ENCODE measurements at regions not wholly inside any gene's neighbourhood (a gene's known extent, or its start where the extent isn't known, plus 50 kb on each side); places are given as distances from the start of the nearest gene placed in this dataset.
"Not testable (repeated sequence)": the region's sequence is repeated elsewhere in the genome, so short reads cannot be mapped to it uniquely, and the experiment has no call there.

DNA sequence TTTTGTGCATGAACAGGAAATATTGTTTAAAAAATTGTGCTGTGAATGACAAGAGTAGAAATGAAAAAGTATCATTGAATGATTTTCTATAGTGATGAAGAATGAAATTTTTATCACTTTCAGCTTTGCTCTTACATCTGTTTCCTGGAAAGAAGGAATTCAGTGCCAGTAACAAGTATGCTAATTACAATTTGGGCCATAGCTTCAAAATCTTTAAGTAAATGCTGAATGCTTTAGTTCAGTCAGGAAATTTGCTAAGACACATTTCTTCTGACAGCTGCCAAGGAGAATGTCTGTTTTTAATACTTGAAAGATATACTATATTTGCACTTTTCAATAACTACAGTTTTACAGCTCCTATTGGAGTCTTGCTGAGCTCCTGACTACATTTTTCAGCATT is 203.7 kb upstream of the RSPO3 start:
- DNase-seq, result no peak

GRCh38 chr6:126919947-126920346 is 198.5 kb upstream of the RSPO3 start:
- no peak for DNase-seq

DNA sequence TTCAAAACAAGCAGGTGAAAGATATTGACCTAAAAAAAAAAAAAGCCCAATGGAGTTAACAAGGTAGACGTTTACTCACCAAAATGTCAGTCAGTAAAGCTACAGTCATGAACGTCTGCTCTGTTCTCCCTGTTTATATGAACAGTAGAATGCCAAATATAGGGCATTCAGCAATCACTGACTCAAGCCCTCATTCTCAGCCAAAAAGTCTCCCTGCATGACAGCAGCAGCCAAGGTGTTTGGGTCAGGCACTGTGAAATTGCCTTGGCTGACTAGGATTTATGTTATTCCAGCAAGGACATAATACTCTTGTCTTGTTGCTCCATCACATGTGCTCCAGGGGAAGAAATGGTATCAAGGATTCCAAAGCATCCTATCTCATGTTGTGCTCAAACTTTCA is 194.7 kb upstream of the RSPO3 start:
- DNase-seq, result no peak

DNA sequence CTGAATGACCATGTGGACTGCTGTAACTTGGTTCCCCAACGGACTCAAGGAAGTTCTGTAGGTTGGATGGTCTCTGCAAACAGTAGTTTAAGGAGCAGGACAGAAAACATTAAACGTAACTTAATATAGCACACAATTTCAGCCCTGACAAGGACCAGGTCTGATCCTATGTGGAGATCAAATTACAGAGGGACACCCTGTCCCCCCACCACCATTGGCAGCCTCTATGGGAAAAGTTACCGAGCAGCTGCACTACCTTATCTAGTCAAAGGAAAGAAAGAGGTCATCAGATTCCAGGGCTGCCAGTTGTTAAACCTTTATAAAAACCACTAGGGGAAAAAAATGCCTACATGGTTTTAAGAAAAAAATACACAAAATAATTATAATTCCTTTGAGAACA is 191.5 kb upstream of the RSPO3 start:
- DNase-seq, result no peak

- no peak for DNase-seq
Observed at GRCh38 chr6:126927841-126928240, 190.6 kb upstream of the RSPO3 start.

DNA sequence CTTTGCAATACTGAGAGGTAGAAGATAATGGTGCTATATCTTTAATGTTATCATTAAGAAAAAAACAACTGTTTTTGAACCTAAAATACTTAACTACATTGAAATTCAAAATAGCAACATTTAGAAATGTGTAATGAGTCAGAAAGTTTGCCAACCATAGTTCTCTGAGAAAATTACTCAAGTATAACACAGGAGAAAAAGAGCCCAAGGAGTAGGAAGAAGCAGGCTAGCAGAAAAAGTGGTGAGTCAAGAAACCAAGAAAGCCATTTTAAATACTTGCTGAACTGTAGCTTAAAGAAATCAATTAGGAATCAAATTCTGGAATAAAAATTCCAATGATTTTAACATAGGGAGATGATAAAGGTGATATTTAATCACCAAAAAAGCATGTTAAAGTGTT is 181.0 kb upstream of the RSPO3 start:
- DNase-seq, result no peak

DNA sequence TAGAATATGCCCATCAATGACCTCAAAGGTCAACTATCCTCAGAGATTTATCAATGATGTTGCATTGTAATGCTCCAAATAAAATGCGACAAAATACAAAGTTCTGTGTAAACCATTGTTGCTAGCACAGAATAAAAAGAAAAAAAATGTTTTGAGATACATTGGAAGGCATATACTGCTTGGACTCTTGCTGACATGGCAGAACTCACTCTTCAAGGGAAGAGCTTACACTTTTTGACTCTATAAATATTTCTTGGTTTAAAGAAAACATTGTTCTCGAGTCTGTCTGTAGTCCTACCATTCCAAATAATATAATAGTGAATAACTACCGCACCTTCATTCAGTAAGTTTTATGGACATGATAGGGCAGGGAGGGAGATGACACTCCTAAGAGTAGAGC is 178.7 kb upstream of the RSPO3 start:
- DNase-seq, result no peak

- DNase-seq, result no peak
Observed at GRCh38 chr6:126941751-126942150, 176.7 kb upstream of the RSPO3 start.

- no peak for DNase-seq
Observed at GRCh38 chr6:126944512-126944911, 174.0 kb upstream of the RSPO3 start.

DNA sequence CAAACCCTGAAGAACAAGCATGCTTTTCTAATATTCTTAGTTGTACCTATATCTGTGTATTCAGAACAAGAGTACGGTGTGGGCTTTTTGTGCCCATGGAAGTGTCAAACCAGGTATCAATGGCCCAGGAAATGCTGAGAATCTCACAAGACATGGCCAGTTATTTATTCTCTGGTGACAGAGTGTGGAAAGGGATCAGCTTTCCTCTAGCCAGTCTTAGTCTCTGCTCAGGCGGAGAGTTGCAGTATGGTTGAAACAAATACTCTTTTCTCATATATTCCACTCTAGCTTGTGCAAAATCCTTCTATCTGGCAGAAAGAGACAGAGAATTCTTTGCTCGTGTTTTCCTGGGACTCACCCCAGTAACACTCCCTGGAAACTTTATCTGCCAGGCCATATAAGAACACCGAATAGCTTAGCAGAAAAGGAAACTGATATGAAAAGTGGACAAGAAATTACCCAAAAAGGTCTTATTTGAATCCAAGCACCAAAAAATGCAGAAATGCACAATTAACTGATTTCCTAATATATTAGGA is 173.3 kb upstream of the RSPO3 start:
- DNase-seq, result no peak

DNA sequence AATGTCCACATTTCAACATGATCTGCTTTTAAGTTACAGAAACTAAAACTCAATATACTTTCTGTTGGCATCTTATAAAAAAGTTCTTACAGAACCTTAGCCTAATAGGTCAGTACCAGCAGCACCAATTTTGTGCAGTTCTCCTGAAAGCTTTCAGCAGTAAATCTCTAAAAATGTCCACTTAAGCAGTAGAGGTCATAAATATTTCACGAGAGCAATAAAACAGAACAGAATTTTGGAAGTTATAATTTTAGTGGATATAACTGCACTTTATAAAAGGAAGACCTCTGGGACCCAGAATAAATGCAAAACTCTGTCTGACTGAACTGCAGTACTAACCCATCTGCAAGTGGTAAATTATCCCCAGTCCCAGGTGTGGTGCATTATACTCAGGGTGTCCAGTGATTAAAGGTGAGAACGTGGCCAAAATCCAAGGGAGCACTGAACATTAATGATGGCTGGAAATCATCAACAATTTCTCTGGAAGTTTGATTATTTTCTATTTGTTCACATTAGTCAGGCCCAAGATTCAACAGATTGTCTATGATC is 172.6 kb upstream of the RSPO3 start:
- no peak for DNase-seq

- no peak for DNase-seq
Observed at GRCh38 chr6:126947070-126947469, 171.4 kb upstream of the RSPO3 start.

GRCh38 chr6:126949786-126950185 is 168.7 kb upstream of the RSPO3 start:
- no peak for DNase-seq

DNA sequence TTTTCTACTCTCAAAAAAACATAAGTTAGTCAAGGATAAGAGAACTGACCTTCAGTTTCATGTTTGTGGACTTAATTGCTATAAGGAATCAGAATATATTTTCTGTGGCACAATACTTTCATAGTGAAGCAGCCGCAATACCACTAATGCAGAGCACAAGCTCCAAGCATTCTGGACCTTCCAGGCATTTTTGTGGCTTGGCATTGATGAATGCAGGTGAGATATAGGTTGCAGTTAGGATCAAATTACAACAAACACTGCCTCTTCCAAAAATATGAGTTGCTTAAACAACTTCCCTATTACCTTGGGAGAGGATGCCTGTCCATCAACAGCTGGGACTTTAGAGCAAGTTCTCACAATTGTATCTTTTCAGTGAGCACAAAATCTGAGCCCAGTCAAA is 162.8 kb upstream of the RSPO3 start:
- DNase-seq, result no peak

- no peak for DNase-seq
Observed at GRCh38 chr6:126957721-126958120, 160.8 kb upstream of the RSPO3 start.

DNA sequence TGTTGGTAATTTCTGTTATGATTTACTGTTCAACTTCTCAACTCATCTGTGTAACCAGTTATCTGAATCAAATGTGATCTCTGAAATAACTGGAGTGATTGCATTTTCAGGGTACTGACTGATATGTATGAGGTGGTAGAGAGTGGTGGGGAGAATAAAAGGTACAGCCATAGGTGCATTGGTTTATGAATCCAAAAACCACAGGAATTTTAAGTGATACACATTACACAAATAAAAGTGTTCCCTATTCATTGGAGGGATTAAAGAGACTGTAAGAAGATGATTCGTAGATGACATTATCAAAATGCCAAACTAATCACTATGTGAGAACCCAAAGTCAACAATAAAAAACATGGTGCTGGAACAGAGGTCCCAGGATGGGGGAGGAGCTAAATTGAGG is 158.7 kb upstream of the RSPO3 start:
- no peak for DNase-seq

DNA sequence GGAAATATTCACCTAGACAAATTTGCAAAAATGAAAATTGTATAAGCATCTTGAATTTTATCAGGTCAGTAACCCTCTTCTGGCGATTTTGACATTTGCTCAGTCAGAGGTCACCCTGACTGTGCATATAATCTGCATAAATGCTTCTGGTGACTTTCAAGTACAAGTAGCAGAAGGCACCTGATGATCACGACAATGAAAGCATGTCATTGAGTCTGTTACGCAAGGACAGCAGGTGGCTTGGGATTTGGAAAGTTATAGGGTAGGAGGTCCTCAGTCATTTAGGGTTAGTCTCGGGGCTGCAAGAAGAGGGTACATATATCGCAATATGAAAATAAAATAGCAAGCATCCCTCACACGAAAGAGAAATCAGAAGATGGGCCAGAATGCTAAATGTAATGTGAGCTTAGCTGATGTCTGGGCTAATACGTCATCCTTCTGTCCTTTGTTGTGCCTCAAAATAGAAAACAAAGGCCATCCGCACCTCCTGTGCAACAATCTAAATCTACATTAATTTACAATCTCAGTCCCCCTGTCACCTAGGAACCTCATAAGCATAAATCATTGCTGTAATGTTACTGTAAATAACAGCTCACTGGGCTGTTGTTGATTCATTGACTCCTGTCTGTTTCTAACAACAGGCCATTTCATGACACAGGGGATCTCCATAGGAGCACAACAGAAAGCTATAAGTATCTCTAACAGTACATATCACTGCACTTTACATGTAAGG is 155.2 kb upstream of the RSPO3 start:
- no peak for DNase-seq

GRCh38 chr6:126967296-126968005 is 151.0 kb upstream of the RSPO3 start:
- DNase-seq, result no peak

DNA sequence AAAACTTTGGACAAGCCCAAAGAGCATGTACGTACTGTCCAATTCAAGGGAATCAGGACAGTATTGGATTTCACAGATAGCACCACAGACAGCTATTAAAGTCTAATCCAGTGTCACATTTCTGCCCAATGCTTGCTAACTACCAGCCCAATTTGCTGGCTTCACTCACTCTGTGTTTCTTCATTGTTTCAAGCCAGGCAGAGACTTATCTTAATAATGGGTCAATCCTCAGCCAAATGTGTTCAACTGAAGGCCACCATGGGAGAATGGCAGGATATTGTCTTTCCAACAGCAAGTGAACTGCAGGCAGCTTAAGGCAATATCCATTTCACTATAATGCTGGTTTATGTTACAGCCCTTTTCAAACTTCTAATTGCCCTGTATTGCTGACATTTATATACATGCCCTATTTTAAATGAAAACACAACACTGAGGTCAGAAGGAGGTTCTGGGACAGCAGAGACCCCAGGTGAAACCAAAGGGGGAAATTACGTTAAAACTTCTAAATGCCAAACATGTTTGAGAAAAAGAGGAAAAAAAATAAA is 142.1 kb upstream of the RSPO3 start:
- DNase-seq, result no peak

DNA sequence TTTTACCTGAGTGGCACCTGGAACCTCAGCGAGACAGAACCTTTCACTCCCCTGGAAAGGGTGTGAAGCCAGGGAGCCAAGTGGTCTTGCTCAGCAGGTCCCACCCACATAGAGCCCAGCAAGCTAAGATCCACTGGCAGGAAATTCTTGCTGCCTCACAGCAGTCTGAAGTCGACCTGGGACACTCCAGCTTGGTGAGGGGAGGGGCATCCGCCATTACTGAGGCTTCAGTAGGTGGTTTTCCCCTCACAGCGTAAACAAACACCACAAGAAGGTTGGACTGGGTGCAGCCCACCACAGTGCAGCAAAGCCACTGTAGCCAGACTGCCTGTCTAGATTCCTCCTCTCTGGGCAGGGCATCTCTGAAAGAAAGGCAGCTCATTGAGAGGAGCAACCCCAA is 134.7 kb upstream of the RSPO3 start:
- DNase-seq, result no peak

DNA sequence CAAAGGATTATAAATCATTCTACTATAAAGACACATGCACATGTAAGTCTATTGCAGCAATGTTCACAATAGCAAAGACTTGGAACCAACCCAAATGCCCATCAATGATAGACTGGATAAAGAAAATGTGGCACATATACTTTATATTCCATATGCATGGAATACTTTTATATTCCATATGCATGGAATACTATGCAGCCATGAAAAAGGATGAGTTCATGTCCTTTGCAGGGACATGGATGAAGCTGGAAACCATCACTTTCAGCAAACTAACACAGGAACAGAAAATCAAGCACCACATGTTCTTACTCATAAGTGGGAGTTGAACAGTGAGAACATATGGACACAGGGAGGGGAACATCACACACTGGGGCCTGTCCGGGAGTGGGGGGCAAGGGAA is 130.3 kb upstream of the RSPO3 start:
- DNase-seq, result not testable (repeated sequence)

DNA sequence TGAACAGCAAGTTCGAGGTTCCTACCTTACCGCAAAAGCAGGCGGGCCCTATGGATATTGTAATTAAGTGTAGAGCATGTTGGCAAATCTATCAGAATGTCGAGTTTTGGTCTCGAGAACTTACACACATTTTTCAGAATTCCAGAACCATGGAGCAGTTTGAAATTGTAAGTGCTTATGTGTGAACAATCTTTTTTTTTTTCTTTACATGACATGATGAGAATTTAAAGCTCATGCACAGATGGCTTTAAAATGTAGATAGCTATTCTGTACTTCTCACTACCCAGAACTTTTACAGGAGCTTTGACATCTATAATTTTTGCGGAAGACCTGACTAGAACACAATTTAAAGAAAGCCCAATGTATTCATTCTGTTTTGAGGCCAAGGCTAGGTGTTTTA is 117.8 kb upstream of the RSPO3 start:
- DNase-seq, result no peak

GRCh38 chr6:127013865-127014264 is 104.6 kb upstream of the RSPO3 start:
- DNase-seq, result no peak

DNA sequence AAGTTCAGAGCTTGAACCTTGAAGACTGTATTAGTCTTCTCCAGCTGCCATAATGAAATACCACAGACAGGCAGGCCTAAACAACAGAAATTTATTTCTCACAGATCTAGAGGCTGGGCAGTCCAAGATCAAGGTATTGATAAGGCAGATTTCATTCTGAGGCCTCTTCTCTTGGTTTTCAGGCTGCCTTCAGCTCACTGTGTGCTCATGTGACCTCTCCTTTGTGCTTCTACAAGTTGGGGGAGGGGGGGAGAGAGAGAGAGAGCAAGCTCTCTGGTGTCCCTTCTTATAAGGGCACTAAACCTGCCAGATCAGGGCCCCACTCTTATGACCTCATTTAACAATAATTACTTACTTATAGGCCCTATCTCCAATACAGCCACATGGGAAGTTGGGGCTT is 102.6 kb upstream of the RSPO3 start:
- DNase-seq, result no peak
